GM12878 (cell line): ENCODE measurements at regions not wholly inside any gene's neighbourhood (a gene's known extent, or its start where the extent isn't known, plus 50 kb on each side); places are given as distances from the start of the nearest gene placed in this dataset.

Source experiments
- ATAC-seq: fragments of 200-7000 bp; cut with Tn5 transposase; 3 replicates; pipeline ENCODE4 v1.9.1; 2020; ENCODE audit warnings: mild to moderate bottlenecking, moderate library complexity
- BruUV-seq: library from RNA; stranded (reverse); fragments of 400-500 nt; replicated peaks from 2 replicates; lab custom pipeline; 2021; lab: Mats Ljungman, UMichigan
- CTCF ChIA-PET: fragments of 300-600 bp; sonication (Branson Sonifier 250); formaldehyde crosslinking; extraction: SDS; loops from one replicate; lab custom pipeline; 2021; ENCODE audit warnings: inconsistent platforms; lab: Yijun Ruan, JAX
- POLR2A ChIA-PET: fragments of 350-600 bp; formaldehyde crosslinking; extraction: SDS; loops from one replicate; lab custom pipeline; 2021; ENCODE audit warnings: inconsistent platforms; lab: Charles Lee
- RAD21 ChIA-PET: fragments of 300-600 bp; sonication (Branson Sonifier 250); formaldehyde crosslinking; loops from one replicate; lab custom pipeline; 2023; ENCODE audit warnings: antibody characterized with exemption; ENCODE audit not compliant: unreplicated experiment; lab: Charles Lee
- SMC1A ChIA-PET: fragments of 300-600 bp; sonication (Branson Sonifier 250); formaldehyde crosslinking; loops from one replicate; lab custom pipeline; 2023; ENCODE audit not compliant: unreplicated experiment, uncharacterized antibody; lab: Charles Lee
- DNase-seq: peaks from one replicate; pipeline ENCODE4 v3.0.0-alpha.2; 2011; ENCODE audit warnings: low read depth, low spot score
- FAIRE-seq: peaks from 3 replicates; lab custom pipeline; 2011; peaks lifted over from hg19 to GRCh38; lab: Jason Lieb, UNC
- H2AFZ ChIP-seq: 2 replicates; pipeline ENCODE4 v1.6.0; 2011; ENCODE audit warnings: low read depth, low read length, control low read depth; ENCODE audit not compliant: control insufficient read depth
- H3K27ac ChIP-seq: 2 replicates; pipeline ENCODE4 v1.5.1; 2011; ENCODE audit warnings: control low read depth; ENCODE audit not compliant: control insufficient read depth, insufficient read depth
- H3K27me3 ChIP-seq, 2 experiments: replicated peaks in 1 of 2; 2 replicates each; pipeline versions ENCODE4 v1.6.0 to v1.6.1; 2011; ENCODE audit warnings: low read length in 1 of 2; ENCODE audit not compliant: control insufficient read depth in 2 of 2, insufficient read depth in 2 of 2
- H3K36me3 ChIP-seq, 2 experiments: 2 replicates each; pipeline ENCODE4 v1.5.1; 2011; ENCODE audit warnings: low read length in 1 of 2; ENCODE audit not compliant: control insufficient read depth in 2 of 2, insufficient read depth in 2 of 2
- H3K4me1 ChIP-seq: 2 replicates; pipeline ENCODE4 v1.6.1; 2011; ENCODE audit warnings: mild to moderate bottlenecking, low read length, moderate library complexity, mixed read lengths; ENCODE audit not compliant: control insufficient read depth, insufficient read depth
- H3K4me2 ChIP-seq: 2 replicates; pipeline ENCODE4 v1.6.0; 2011; ENCODE audit warnings: control low read depth; ENCODE audit not compliant: control insufficient read depth, insufficient read depth
- H3K4me3 ChIP-seq: fragments of 200-600 bp; sonication (generic); 2 replicates; pipeline ENCODE4 v1.5.1; 2016
- H3K79me2 ChIP-seq: 2 replicates; pipeline ENCODE4 v1.6.0; 2011; ENCODE audit warnings: low read length; ENCODE audit not compliant: control insufficient read depth, insufficient read depth
- H3K9ac ChIP-seq: 2 replicates; pipeline ENCODE4 v1.8.0; 2011; ENCODE audit warnings: low read length, control low read depth, mixed read lengths; ENCODE audit not compliant: control insufficient read depth, insufficient read depth
- H3K9me3 ChIP-seq: replicated peaks from 3 replicates; pipeline ENCODE4 v1.5.1; 2011; ENCODE audit warnings: mild to moderate bottlenecking, low read length; ENCODE audit not compliant: control insufficient read depth, insufficient read depth
- H4K20me1 ChIP-seq: 2 replicates; pipeline ENCODE4 v1.6.0; 2011; ENCODE audit not compliant: control insufficient read depth, insufficient read depth
- CBFB ChIP-seq: IDR thresholded peaks from 2 replicates; pipeline ENCODE4 v1.6.1; 2016; ENCODE audit warnings: antibody characterized with exemption, low read depth
- FOXM1 ChIP-seq: IDR thresholded peaks from 2 replicates; pipeline ENCODE4 v1.6.1; 2012; ENCODE audit warnings: low read depth, mild to moderate bottlenecking, inconsistent platforms, low read length, moderate library complexity
- HCFC1 ChIP-seq: fragments of 150-350 bp; IDR thresholded peaks from 2 replicates; pipeline ENCODE4 v1.6.1; 2014; ENCODE audit warnings: low read length
- HDAC6 ChIP-seq: fragments of 200-600 bp; sonication (generic); IDR thresholded peaks from one replicate; pipeline ENCODE4 v1.8.0; 2017; ENCODE audit warnings: antibody characterized with exemption; ENCODE audit not compliant: unreplicated experiment
- IKZF2 ChIP-seq, 2 experiments: fragments of 450-650 bp; IDR thresholded peaks; 2 replicates each; pipeline ENCODE4 v1.6.1; 2017; ENCODE audit warnings: mild to moderate bottlenecking in 2 of 2, moderate library complexity in 2 of 2
- IRF4 ChIP-seq: IDR thresholded peaks from 2 replicates; pipeline ENCODE4 v1.6.1; 2011; ENCODE audit warnings: low read depth, low read length
- KDM1A ChIP-seq: fragments of 200-600 bp; sonication (generic); IDR thresholded peaks from 2 replicates; pipeline ENCODE4 v1.6.1; 2016; ENCODE audit warnings: borderline replicate concordance
- MEF2A ChIP-seq: IDR thresholded peaks from 2 replicates; pipeline ENCODE4 v1.6.1; 2011; ENCODE audit warnings: low read depth, mild to moderate bottlenecking, low read length, moderate library complexity; ENCODE audit not compliant: insufficient read depth
- NR2C2 ChIP-seq: IDR thresholded peaks from 2 replicates; pipeline ENCODE4 v1.6.1; 2011; ENCODE audit warnings: borderline replicate concordance, low read depth; ENCODE audit not compliant: control insufficient read depth, insufficient read length
- PAX5 ChIP-seq: IDR thresholded peaks from 2 replicates; pipeline ENCODE4 v1.6.1; 2011; ENCODE audit warnings: low read depth, low read length, borderline replicate concordance
- POLR2AphosphoS5 ChIP-seq: IDR thresholded peaks from 2 replicates; pipeline ENCODE4 v1.6.1; 2011; ENCODE audit warnings: mild to moderate bottlenecking, low read length, inconsistent platforms
- SREBF1 ChIP-seq: IDR thresholded peaks from 2 replicates; pipeline ENCODE4 v1.6.1; 2012; ENCODE audit warnings: mild to moderate bottlenecking, low read length
- WGBS: methylation state at CpG from one replicate; pipeline ENCODE4 v1.1.6; 2016; ENCODE audit warnings: low lambda C conversion rate; ENCODE audit not compliant: insufficient replicate concordance, insufficient coverage; ENCODE audit errors: missing lambda C conversion rate; 5-methylcytosine and 5-hydroxymethylcytosine counted together
- in situ Hi-C: fragments of 300-500 bp; cut with MboI; formaldehyde crosslinking; loops from 9 replicates; pipeline ENCODE4 v1.14.3; 2018; ENCODE audit warnings: mixed read lengths
- intact Hi-C: fragments of 100-400 bp; cut with micrococcal nuclease; formaldehyde crosslinking; loops from one replicate; pipeline ENCODE4 v1.14.2; 2022; ENCODE audit not compliant: unreplicated experiment
- TF ChIP-seq, protein P1 (sequence below): fragments of 450-650 bp; IDR thresholded peaks from 2 replicates; pipeline ENCODE4 v1.6.1; 2016; ENCODE audit warnings: mild to moderate bottlenecking, moderate library complexity, borderline replicate concordance
- TF ChIP-seq, protein P2 (sequence below): IDR thresholded peaks from 2 replicates; pipeline ENCODE4 v1.6.1; 2011; ENCODE audit warnings: borderline replicate concordance, low read depth, mild to moderate bottlenecking, moderate library complexity, mixed read lengths, low read length; ENCODE audit not compliant: insufficient read depth; ENCODE audit errors: extremely low read length
- TF ChIP-seq, protein P3 (sequence below): fragments of 450-650 bp; IDR thresholded peaks from 2 replicates; pipeline ENCODE4 v1.6.1; 2017; ENCODE audit warnings: mild to moderate bottlenecking, low read depth, inconsistent platforms; ENCODE audit not compliant: poor library complexity, severe bottlenecking
- TF ChIP-seq, protein P4 (sequence below): IDR thresholded peaks from 2 replicates; pipeline ENCODE4 v1.6.1; 2012; ENCODE audit warnings: low read depth, low read length, improper control_type of control experiment

DNA sequence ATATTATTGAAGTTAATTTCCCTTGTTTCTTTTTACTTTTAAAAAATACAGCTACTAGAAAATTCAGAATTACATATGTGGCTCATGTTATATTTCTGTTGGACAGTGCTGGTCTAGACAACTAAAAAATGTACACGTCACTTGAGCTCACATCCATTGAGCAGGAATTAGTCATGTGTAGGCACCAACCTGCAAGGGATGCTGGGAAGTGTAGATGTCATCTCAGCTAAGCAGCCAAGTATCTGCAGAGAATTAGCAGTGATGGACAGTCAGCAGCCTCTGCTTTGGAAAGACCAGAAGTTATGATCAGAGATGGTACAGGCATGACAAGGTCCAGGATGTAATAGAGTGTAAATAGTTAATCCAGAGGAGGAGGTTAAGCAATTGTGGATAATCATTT lies 87.1 kb upstream of the HS3ST2 start (continued):
- TF ChIP-seq, protein P1, sequence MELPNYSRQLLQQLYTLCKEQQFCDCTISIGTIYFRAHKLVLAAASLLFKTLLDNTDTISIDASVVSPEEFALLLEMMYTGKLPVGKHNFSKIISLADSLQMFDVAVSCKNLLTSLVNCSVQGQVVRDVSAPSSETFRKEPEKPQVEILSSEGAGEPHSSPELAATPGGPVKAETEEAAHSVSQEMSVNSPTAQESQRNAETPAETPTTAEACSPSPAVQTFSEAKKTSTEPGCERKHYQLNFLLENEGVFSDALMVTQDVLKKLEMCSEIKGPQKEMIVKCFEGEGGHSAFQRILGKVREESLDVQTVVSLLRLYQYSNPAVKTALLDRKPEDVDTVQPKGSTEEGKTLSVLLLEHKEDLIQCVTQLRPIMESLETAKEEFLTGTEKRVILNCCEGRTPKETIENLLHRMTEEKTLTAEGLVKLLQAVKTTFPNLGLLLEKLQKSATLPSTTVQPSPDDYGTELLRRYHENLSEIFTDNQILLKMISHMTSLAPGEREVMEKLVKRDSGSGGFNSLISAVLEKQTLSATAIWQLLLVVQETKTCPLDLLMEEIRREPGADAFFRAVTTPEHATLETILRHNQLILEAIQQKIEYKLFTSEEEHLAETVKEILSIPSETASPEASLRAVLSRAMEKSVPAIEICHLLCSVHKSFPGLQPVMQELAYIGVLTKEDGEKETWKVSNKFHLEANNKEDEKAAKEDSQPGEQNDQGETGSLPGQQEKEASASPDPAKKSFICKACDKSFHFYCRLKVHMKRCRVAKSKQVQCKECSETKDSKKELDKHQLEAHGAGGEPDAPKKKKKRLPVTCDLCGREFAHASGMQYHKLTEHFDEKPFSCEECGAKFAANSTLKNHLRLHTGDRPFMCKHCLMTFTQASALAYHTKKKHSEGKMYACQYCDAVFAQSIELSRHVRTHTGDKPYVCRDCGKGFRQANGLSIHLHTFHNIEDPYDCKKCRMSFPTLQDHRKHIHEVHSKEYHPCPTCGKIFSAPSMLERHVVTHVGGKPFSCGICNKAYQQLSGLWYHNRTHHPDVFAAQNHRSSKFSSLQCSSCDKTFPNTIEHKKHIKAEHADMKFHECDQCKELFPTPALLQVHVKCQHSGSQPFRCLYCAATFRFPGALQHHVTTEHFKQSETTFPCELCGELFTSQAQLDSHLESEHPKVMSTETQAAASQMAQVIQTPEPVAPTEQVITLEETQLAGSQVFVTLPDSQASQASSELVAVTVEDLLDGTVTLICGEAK = no peak
- TF ChIP-seq KDM1A (no peak), HCFC1 (no peak)

DNA sequence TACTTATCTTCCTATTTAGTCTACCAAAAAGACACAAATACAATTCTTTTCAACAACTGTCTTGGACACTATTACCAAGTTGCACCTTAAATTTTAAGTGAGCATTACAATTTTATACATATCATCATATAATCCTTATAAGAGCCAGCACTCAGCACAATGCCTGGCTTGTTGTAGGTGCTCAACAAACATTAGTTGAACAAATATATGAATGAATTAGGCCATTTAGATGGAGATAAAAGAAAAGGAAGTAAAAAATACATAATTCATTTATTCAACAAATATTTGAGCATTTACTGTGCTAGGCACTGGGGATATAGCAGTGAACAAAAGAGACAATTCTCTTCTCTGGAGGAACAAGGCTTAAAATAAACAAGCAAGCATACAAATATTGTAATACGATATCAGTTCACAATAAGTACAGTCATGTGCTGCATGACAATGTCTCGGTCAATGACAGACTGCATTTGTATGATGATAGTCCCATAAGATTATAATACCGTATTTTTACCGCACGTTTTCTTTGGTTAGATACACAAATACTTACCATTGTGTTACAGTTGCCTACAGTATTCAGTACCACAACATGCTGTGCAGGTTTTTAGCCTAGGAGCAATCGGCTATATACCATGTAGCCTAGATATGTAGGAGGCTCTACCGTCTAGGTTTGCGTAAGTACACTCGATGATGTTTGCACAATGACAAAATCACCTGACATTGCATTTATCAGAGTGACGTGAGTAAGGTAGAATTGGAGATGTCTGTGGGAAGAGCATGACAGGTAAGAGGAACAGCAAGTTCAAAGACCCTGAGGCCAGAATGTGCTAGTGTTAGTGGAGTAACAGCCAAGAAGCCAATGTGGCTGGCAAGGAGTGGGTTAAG lies 86.4 kb upstream of the HS3ST2 start:
- Histone ChIP-seq H3K4me2 (no peak overlapping the region), H3K9me3 (no peaks in the 10 kb centered on the region), H3K4me3 (no peak overlapping the region), H3K9ac (no peak overlapping the region), H3K4me1 (no peaks in the 10 kb centered on the region), H4K20me1 (no peaks in the 10 kb centered on the region), H3K27me3 (no peaks in the 10 kb centered on the region), H3K27ac (no peak overlapping the region), H3K36me3 (no peaks in the 10 kb centered on the region), H3K79me2 (no peaks in the 10 kb centered on the region), H2AFZ (no peak overlapping the region)
- ChIA-PET RAD21 (no interaction called here), POLR2A (no interaction called here), CTCF (no interaction called here), SMC1A (no interaction called here)
- DNase-seq (no peak), FAIRE-seq (no peak), ATAC-seq (no peak)
- no TSS peak for BruUV-seq
- in situ Hi-C loops = no loop called here
- intact Hi-C loops = no loop called here
- 44% methylated on average over 10 of the region's 10 CpGs for WGBS
- TF ChIP-seq, protein P2, sequence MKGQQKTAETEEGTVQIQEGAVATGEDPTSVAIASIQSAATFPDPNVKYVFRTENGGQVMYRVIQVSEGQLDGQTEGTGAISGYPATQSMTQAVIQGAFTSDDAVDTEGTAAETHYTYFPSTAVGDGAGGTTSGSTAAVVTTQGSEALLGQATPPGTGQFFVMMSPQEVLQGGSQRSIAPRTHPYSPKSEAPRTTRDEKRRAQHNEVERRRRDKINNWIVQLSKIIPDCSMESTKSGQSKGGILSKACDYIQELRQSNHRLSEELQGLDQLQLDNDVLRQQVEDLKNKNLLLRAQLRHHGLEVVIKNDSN = no peak
- TF ChIP-seq HDAC6 (no peak), IRF4 (no peak), SREBF1 (no peak), NR2C2 (no peak), PAX5 (no peak), CBFB (no peak), FOXM1 (no peak), POLR2AphosphoS5 (no peak), MEF2A (no peak), IKZF2 (IDR thresholded peaks at IDR 0.05) (no peak)
- TF ChIP-seq, protein P3, sequence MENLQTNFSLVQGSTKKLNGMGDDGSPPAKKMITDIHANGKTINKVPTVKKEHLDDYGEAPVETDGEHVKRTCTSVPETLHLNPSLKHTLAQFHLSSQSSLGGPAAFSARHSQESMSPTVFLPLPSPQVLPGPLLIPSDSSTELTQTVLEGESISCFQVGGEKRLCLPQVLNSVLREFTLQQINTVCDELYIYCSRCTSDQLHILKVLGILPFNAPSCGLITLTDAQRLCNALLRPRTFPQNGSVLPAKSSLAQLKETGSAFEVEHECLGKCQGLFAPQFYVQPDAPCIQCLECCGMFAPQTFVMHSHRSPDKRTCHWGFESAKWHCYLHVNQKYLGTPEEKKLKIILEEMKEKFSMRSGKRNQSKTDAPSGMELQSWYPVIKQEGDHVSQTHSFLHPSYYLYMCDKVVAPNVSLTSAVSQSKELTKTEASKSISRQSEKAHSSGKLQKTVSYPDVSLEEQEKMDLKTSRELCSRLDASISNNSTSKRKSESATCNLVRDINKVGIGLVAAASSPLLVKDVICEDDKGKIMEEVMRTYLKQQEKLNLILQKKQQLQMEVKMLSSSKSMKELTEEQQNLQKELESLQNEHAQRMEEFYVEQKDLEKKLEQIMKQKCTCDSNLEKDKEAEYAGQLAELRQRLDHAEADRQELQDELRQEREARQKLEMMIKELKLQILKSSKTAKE = no peak
- TF ChIP-seq, protein P4, sequence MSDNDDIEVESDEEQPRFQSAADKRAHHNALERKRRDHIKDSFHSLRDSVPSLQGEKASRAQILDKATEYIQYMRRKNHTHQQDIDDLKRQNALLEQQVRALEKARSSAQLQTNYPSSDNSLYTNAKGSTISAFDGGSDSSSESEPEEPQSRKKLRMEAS = no peak
